ENCODE measurements at regions not wholly inside any gene's neighbourhood (a gene's known extent, or its start where the extent isn't known, plus 50 kb on each side); places are given as distances from the start of the nearest gene placed in this dataset.

DNA sequence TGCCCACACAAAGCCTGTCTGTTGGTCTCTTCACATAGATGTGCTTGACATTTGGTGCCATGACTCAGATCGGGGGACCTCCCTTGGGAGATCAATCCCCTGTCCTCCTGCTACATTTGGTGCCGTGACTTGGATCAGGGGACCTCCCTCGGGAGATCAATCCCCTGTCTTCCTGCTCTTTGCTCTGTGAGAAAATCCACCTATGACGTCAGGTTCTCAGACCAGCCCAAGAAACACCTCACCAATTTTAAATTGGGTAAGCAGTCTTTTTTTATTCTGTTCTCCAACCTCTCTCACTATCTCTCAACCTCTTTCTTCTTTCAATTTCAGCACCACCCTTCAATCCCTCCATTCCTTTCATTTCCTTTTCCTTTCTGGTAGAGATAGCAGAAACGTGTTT is 159.6 kb upstream of the AGTR2 start:
- TF ChIP-seq, protein P1, sequence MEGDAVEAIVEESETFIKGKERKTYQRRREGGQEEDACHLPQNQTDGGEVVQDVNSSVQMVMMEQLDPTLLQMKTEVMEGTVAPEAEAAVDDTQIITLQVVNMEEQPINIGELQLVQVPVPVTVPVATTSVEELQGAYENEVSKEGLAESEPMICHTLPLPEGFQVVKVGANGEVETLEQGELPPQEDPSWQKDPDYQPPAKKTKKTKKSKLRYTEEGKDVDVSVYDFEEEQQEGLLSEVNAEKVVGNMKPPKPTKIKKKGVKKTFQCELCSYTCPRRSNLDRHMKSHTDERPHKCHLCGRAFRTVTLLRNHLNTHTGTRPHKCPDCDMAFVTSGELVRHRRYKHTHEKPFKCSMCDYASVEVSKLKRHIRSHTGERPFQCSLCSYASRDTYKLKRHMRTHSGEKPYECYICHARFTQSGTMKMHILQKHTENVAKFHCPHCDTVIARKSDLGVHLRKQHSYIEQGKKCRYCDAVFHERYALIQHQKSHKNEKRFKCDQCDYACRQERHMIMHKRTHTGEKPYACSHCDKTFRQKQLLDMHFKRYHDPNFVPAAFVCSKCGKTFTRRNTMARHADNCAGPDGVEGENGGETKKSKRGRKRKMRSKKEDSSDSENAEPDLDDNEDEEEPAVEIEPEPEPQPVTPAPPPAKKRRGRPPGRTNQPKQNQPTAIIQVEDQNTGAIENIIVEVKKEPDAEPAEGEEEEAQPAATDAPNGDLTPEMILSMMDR (IDR thresholded peaks at IDR 0.05; ENCODE audit: insufficient read depth, low read length) = no peak
- TF ChIP-seq GABPA (IDR thresholded peaks at IDR 0.05; ENCODE audit: low read depth) = no peak
- TF ChIP-seq, protein P2, sequence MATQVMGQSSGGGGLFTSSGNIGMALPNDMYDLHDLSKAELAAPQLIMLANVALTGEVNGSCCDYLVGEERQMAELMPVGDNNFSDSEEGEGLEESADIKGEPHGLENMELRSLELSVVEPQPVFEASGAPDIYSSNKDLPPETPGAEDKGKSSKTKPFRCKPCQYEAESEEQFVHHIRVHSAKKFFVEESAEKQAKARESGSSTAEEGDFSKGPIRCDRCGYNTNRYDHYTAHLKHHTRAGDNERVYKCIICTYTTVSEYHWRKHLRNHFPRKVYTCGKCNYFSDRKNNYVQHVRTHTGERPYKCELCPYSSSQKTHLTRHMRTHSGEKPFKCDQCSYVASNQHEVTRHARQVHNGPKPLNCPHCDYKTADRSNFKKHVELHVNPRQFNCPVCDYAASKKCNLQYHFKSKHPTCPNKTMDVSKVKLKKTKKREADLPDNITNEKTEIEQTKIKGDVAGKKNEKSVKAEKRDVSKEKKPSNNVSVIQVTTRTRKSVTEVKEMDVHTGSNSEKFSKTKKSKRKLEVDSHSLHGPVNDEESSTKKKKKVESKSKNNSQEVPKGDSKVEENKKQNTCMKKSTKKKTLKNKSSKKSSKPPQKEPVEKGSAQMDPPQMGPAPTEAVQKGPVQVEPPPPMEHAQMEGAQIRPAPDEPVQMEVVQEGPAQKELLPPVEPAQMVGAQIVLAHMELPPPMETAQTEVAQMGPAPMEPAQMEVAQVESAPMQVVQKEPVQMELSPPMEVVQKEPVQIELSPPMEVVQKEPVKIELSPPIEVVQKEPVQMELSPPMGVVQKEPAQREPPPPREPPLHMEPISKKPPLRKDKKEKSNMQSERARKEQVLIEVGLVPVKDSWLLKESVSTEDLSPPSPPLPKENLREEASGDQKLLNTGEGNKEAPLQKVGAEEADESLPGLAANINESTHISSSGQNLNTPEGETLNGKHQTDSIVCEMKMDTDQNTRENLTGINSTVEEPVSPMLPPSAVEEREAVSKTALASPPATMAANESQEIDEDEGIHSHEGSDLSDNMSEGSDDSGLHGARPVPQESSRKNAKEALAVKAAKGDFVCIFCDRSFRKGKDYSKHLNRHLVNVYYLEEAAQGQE (IDR thresholded peaks at IDR 0.05; ENCODE audit: insufficient replicate concordance, low read depth) = no peak
- TF ChIP-seq SPI1 (IDR thresholded peaks at IDR 0.05; ENCODE audit: borderline replicate concordance, low read depth) = no peak
- no peak for TF ChIP-seq POLR2AphosphoS5 (IDR thresholded peaks at IDR 0.05; ENCODE audit: low read depth)
